NCI-H526 (cell line): ENCODE measurements at regions not wholly inside any gene's neighbourhood (a gene's known extent, or its start where the extent isn't known, plus 50 kb on each side); places are given as distances from the start of the nearest gene placed in this dataset.
"Not testable (repeated sequence)": the region's sequence is repeated elsewhere in the genome, so short reads cannot be mapped to it uniquely, and the experiment has no call there.

Experiments
- DNase-seq, 2 experiments: peaks; one replicate each; lab custom pipeline; 2025; lab: John Stamatoyannopoulos, UW

DNA sequence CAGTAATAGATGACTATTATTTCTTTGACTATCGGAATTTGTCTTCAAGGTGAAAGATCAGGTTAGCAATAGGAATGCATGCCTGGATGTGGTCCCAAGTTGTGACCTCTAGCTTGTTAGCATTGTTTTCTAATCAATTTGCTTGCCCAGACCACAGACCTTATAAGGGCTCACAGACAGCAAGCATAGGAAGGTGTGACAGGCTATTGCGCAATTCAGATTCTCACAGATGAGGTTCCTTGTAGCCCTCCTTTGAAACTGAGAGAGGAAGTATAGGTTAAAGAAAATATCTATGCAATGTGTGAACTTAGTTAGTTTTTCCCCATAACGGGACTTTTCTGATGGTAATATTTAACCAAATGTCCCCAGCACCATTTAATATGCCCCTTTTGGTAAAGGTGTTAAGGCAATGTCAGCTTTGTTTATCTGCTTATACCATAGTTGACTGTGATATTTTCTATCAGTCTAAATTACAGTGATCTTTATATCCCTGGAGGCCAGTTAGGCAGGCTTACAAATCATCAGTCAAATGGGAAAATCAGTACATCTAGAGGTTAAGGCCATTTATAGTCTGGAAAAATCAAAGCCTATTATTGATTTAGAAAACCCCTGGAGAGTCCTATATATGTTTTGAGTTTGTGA lies 168.1 kb upstream of the MBNL1 start:
- DNase-seq: no peak

DNA sequence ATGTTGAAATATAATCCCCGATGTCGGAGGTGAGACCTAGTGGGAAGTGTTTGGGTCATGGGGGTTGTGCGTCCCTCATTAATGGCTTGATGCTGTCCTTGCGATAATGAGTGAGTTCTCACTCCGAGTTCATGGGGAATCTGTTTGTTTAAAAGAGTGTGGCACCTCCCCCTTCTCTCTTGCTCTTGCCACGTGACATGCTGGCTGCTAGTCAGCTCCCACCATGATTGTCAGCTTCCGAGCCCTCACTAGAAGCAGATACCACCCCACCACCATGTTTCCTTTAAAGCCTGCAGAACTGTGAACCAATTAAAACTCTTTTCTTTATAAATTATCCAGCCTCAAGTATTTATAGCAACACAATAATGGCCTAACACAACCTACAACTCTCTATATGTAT lies 166.3 kb upstream of the MBNL1 start:
- DNase-seq: no peak

DNA sequence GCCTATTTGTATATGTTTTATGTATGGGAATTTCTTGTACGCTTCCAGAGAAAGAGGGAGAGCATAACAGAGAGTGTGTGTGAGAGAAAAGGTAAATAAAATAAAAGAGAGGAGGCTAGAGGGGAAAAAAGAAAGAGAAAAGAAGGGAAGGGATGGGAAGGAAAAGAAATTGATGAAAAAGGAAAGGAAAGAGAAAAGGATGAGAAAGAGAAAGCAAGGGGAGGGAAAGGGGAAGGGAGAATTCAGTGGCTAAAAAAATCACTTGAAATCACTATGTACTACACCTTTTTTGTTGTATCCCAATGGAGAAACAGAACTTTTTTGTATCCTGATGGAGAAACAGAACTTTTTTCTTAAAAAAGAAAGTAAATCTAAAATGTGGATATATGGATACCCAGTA lies 165.5 kb upstream of the MBNL1 start:
- DNase-seq: no peak

DNA sequence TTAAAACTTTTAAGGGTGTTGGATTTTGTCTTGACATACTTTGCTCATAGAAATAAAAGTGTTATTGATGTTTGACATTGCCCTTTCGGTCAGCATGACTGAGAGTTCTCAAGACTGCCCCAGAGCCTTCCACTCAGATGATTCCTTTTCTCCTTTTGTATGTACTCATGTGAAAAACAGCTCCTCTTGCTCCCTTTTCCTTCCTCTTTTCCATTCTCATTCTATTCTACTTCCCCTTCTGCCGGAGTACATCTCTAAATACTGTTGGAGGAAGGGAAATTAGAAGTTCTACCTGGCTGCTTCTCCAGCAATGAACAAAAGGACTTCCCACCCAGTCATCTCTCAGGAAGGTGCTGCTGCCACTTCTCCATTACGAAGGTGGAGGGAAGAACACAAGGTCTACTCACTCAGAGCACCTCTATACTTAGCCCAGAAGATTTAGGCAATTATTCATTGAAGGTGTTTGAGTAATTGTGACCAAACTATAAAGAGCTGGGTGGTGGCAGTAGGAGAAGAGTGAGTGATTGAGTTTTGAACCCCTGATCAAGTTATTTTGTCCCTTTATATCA lies 163.8 kb upstream of the MBNL1 start:
- DNase-seq: no peak

DNA sequence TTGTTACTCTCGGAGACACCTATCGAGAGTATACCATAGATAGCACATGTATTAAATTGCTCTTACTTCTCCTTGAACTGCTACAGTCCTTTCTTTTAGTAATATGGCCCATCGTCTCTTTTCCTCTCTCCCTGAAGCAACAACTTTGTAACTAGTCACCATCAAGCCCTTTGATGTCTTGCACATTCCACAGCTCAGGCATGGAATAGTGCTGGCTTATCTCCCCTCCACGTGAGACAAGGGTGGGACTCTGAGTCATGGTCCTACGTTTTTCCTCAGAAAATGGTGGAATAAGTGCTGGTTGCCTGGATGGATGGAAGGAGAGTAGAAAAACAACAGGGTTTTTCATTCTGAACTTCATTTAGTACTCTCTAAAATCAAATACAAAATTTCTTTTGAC lies 163.3 kb upstream of the MBNL1 start:
- no peak for DNase-seq

DNA sequence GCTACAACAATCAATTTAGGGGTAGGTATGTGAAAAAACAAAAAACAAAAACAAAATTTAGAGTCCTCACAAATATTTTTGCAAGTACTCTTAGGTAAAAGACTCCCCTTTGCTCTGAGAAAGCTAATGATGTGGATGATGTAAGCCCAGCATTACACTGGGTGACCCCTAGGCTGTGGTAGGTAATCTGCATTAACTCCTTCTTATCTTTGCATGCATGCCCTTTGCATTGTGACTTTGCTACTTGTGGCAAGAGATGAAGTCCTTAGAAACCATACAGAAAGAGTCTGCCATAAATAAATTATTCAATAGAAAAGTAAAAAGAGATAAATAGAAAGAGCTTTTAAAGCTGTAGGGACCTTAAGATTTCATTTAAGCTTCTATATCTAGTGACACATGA lies 159.7 kb upstream of the MBNL1 start:
- no peak for DNase-seq

DNA sequence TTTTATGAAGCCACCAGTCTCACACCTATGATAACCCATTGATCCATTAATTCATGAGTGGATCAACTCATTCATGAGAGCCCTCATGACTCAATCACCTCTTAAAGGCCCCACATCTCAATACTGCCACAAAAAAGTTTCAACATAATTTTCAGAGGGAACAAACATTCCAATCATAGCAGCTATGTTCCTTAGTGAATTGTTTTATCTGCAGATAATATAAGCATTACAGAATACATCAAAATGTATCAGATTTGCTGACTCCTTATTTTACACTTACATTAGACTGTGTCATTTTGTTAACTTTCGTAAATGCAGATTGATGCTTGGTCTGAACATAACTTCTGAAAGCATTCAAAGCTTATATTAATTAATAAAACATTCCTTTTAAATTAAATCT lies 155.3 kb upstream of the MBNL1 start:
- DNase-seq: no peak

DNA sequence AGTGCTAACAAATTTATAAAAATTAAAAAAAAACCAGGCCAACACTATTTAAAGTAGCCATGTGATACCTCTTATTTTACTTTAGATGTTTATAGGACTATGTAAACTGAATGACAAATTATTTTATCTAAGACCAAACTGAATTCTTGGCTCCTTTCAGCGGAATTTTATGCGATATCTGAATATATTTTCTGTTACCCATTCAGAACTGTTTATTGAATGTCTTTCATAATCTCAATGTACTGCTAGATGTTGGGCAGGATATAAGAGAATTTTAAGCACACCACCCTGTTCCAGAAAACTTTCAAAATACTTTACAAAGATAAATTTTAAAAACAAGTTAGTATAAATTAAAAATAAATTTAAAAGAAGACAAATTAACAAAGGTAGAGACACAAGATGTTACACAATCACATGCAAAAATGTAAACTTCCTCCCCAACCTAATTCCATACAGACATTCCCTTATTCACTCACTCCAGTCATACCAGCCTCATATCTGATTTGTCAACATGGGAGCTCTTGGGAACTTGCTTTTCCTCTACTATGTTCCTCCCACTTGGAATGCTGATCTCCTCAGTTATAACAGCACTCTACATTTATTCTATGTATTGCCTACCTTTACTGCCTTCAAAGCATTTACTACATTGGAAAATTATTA lies 154.6 kb upstream of the MBNL1 start:
- no peak for DNase-seq

DNA sequence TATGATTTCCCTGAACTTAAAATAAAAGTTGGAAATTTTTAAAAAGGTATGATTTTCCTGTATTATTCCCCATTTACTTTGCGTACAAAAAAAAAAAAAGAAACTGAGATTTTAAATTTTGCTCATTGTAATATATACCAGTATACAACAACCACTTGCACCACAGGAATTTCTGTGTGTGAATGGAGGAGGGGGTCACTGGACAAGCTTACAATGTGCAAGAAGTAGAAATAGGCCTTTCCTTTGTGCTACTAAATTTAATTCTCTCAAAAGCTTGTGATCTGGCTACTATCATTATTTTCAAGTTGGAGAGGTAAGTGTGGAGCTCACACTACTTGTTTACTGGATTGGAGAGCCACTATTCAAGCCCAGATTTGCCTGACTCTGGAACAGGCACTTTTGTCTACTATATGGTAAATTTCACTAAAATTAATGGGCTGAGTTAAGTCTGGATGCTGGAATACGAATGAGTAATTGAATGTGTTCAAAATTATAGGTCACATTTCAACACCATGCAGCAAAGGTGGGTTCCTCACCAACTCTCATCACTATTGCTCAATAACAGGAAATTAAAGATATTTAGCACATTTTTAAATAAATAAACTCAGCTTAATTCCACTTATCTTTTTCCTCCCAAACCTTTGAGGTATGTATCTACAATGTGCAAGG lies 148.0 kb upstream of the MBNL1 start:
- DNase-seq: no peak

DNA sequence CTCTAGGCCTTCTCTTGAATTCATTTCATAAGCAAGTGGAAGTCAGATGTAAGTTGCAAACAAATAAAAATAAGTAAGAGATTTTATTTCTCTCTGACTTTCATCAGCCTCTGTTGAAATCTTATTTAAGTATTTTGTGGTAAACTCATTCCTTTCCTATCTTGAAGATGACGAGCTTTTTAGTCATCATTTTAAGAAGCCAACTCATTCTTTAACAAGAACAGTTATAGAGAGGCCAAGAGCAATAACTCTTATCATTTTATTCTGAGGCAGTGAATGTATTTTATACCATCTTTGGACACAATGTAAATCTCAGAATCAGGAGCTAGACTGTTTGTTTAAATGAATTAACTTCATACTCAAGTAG lies 147.5 kb upstream of the MBNL1 start:
- DNase-seq: no peak

DNA sequence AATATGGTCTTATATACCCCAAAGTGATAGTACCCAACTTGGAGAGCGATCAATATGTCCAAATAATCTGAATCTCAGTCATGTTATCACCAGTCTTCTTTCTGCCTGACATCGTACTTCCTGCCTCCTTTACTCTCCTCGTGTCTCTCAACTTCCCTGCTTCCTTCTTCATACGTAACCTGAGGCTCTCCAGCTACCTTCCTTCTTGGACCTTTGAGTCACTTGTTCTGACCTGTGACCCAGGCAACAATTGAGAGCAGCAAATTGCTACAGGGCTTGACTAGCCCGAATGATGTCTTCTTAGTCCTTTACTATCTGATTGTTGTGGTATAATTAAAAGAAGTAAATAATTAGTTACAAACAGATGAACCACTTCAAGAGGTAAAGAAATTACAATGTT lies 145.9 kb upstream of the MBNL1 start:
- no peak for DNase-seq

DNA sequence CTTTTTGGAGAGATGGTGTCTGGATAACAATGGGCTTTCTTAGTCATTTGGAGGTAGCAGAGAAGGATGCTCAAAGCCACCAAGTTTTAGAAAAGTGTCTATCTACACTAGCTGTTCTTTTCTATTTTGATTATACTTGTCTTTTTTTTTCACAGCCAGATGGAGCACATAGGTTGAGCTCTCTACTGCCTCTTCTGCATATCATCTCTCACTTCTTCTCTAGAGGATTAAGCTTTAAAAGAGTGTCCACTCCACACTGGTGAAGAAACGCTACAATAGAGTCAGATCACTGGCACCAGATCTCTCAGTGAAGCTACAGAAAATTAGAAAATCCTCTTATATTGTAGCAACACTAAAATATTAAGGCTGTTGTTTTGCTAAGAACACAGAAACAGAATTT lies 145.3 kb upstream of the MBNL1 start:
- peak; percentile 49 to 63 for DNase-seq

DNA sequence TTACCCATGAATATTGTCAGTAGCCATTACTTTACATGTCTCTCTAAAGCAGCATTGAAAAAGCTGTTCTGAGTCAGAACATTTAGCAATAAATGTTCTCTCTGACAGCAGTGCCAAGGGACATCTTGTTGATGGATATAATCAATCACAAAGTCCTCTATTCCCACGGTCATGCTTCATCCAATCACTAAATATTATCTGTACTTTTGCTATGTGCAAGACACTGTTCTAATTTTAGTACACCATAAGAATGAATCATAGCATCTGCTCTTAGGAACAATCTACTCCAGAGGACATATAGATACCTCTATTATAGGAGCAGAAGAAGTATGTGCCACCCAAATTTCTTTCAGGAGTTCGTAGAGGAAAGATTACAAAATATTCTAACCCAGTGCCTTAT lies 142.5 kb upstream of the MBNL1 start:
- DNase-seq: no peak

DNA sequence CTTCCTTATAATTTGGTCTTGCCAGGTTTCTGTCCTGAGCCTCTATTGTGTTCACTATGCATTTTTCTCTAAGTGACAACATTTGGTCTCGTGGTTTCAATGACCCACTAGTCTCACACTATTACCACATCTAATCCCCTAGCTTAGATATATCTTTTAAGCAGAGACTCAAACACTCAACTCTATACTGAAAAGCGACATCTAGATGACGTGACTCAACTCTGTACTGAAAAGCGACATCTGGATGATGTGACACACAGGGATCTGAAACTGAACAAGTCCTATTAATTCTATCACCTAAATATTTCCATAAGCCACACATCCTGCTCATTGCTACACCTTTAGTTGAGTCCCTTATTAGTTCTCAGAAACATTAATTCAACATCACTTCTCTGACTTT lies 141.7 kb upstream of the MBNL1 start:
- DNase-seq: no peak

DNA sequence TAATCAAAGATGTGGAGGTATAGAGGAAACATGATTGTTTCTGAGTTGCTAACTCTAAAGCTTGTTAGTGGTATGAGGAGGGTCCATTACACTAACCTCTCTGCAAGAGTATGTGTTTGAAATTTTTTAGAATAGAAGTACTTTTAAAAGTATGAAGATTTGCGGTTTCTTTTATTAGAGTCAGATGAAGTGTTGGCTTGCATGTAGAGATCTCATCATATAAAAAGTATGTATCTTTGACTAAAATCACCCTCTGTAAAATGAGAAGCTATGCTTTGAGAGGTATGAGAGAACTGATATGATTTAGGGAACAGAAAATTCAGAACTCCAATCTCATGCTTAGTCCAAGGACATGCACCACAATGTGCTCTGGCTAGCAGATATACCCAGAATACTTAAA lies 140.4 kb upstream of the MBNL1 start:
- DNase-seq: no peak

DNA sequence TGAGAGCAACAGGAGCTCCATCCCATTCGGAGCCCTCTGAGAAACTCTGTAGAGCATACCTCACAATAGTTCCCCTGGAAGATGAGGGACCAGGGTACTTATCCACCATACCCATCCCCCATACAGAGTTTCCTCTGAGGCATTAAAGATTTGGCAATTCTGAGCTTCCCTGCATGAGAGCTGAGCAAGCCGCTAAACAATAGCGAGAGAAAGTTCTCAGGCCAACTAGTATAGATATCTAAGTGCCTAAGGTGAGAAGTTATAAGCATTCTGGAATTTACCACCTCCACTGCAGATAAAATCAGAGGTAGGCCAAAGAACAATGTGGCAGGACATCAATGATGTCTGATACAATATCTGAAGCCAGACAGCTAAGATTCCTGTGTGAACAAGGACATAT lies 129.1 kb upstream of the MBNL1 start:
- DNase-seq: no peak

DNA sequence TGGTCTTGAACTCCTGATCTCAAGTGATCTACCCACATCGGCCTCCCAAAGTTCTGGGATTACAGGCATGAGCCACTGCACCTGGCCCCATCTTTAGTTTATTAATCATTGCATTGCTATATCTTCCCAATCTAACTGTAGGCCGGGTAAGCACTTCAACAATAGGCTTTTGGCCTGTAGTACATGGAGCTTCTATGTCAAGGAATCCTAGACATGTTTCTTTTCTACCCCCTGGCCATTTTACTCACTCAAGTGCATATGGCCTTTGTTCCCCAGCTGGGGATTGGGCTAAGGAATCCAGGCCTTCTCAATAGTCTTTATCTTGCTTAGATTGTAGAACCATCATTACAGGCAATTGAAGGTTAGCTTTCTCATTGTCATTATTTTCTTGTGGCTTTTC lies 122.3 kb upstream of the MBNL1 start:
- no peak for DNase-seq

DNA sequence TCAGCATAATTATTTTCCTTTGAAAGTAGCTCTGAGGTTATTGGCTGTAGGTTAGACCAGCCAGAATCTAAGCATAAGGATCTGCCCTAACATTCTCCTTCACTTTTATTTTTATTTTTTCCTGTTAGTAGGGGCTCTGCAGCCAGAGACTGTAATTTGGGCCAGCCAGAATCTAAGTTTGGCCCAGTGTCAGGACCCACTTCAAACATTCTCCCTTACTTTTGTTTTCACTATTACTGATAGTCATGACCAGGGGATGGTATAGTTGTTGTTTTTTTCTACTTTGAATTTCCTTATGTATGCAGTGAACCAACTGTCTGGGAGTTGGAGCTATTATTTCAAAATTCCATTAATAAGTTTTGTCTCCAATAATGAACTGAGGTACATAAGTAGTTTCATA lies 121.0 kb upstream of the MBNL1 start:
- no peak for DNase-seq

DNA sequence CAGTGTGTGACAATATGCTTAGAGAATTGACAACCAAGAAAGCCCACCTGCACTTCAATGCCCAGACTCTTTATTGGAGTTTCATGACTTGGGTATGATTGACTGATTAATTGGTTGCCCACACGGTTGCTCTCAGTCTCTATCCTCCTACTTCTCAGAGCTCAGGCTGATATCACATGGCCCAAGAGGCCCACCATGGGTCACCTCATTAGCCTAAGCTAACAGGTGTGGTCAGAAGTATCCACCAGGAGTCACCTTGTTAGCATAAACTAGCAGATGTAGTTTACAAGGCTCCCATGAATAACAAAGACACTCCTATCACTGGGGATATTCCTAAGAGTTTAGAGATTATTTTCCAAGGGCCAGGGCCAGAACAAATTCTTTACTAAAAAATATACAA lies 120.2 kb upstream of the MBNL1 start:
- DNase-seq: peak; percentile 79 to 86

DNA sequence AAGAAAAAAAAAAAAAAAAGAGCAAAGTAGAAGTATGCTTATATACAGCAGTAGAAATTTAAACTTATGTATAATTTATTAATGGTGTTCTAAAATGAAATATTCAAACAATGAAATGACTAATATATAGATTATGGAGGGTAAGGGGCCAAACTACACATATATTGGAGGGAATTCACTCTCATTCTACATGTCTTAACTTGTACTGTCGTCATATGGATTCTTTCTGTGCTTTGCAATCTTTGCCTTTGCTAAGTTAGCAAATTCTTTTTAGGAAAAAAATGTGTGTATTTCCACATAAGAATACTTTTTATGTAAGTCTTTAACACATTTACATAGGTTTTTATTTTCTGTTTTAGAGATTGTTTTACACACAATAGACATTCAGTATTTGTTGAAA lies 118.9 kb upstream of the MBNL1 start:
- no peak for DNase-seq

DNA sequence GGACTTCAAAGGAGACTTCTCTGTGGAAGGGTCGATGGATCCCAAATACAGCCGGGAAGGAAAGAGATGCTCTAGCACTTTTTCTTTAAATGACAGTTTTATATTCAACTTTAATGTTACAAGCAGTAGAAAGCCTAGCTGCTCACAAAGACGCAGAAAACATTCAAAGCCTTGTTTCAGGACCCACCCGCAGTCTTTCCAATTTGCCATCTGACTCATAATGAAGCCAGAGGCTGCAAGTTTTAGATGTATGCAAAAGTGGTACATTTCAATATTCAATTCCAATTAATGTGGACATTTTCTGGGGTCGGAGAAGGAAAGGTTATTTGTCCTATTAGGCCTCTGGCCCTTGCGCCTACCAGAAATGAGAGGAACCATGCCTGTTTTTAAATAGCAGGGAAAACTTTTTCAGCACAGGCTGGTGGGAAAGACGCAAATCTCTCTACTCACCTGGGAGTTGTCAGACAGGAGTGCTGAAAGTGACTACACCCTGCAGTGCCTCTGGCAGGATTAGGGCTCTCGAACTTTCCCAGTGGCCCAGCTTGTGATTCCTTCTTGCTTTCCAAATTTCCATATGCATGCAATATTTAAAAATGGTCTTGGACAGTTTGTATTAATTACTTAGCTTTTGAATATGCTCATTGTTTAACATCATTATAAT lies 117.4 kb upstream of the MBNL1 start:
- peak; percentile 93 for DNase-seq

DNA sequence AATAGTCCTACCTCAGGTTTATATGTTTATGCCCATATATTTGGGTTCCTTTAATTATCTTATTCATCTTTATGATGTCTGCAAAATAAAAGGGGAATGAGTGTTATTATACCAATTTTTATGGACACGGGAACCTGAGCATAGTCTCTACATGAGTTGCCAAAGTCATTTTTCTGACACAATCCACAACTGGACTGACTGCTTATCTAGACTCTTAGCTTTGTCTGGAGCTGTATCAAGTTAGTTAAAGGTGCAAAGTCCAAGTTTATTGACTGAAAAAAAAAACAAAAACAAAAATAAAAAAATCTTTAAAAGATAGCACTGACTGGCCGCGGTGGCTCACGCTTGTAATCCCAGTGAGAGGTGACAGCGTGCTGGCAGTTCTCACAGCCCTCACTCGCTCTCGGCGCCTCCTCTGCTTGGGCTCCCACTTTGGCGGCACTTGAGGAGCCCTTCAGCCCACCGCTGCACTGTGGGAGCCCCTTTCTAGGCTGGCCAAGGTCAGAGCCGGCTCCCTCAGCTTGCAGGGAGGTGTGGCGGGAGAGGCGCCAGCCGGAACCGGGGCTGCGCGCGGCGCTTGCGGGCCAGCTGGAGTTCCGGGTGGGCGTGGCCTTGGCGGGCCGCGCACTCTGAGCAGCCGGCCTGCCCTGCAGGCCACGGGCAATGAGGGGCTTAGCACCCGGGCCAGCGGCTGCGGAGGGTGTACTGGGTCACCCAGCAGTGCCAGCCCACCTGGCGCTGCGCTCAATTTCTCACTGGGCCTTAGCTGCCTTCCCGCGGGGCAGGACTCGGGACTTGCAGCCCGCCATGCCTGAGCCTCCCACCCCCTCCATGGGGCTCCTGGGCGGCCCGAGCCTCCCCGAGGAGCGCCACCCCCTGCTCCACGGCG lies 116.6 kb upstream of the MBNL1 start:
- not testable (repeated sequence) for DNase-seq
